Activated T-helper 2 cell treated with anti-CD3 and anti-CD28 coated beads, Interferon-gamma antibody, Interleukin-2, Interleukin-4, amounts not matched to agents 10 μg/mL and 5 μg/mL and 100 μg/mL, durations not matched to agents 14 hours and 24 hours and 36 hours (primary cell): ENCODE measurements at regions not wholly inside any gene's neighbourhood (a gene's known extent, or its start where the extent isn't known, plus 50 kb on each side); places are given as distances from the start of the nearest gene placed in this dataset.

ENCODE experiments used
- DNase-seq: peaks from one replicate; pipeline ENCODE4 v3.0.0; 2021; ENCODE audit warnings: low spot score
- H3K27ac Mint-ChIP-seq: one replicate; pipeline ENCODE4 v1.8.0; 2021; ENCODE audit warnings: mixed read lengths
- H3K27me3 Mint-ChIP-seq: one replicate; pipeline ENCODE4 v1.8.0; 2021; ENCODE audit warnings: low read depth, mixed read lengths
- H3K36me3 Mint-ChIP-seq: one replicate; pipeline ENCODE4 v1.8.0; 2021; ENCODE audit warnings: low read depth, mixed read lengths
- H3K4me1 Mint-ChIP-seq: one replicate; pipeline ENCODE4 v1.8.0; 2021; ENCODE audit warnings: low read depth, mixed read lengths
- H3K4me3 Mint-ChIP-seq: one replicate; pipeline ENCODE4 v1.8.0; 2021; ENCODE audit warnings: low read depth, mild to moderate bottlenecking, moderate library complexity, mixed read lengths
- H3K9me3 Mint-ChIP-seq: one replicate; pipeline ENCODE4 v1.8.0; 2021; ENCODE audit warnings: mixed read lengths
- intact Hi-C: fragments of 100-400 bp; cut with micrococcal nuclease; formaldehyde crosslinking; loops from one replicate; pipeline ENCODE4 v1.15.1; 2023

GRCh38 chr2:191758518-191759507 lies 80.9 kb downstream of the NABP1 start:
- H3K27me3 Mint-ChIP-seq, result peaks cover 12% of the 10 kb centered on the region
- H3K9me3 Mint-ChIP-seq, result no peaks in the 10 kb centered on the region
- H3K4me3 Mint-ChIP-seq, result no peak overlapping the region
- H3K4me1 Mint-ChIP-seq, result peaks cover 3% of the 10 kb centered on the region
- DNase-seq, result peak; percentile 40
- intact Hi-C loops, result no loop called here
- no peaks in the 10 kb centered on the region for H3K36me3 Mint-ChIP-seq
- no peak overlapping the region for H3K27ac Mint-ChIP-seq

- no peak overlapping the region for H3K4me3 Mint-ChIP-seq
- no peak overlapping the region for H3K27ac Mint-ChIP-seq
- intact Hi-C loops, result no loop called here
- DNase-seq, result no peak
- H3K4me1 Mint-ChIP-seq, result peaks cover 3% of the 10 kb centered on the region
- no peaks in the 10 kb centered on the region for H3K36me3 Mint-ChIP-seq
- no peaks in the 10 kb centered on the region for H3K9me3 Mint-ChIP-seq
- H3K27me3 Mint-ChIP-seq, result peaks cover 12% of the 10 kb centered on the region
These were observed 81.7 kb downstream of the NABP1 start for GRCh38 chr2:191759680-191760079.

GRCh38 chr2:191760655-191761262 lies 82.8 kb downstream of the NABP1 start:
- no peaks in the 10 kb centered on the region for H3K9me3 Mint-ChIP-seq
- H3K27me3 Mint-ChIP-seq, result peaks cover 12% of the 10 kb centered on the region
- intact Hi-C loops, result no loop called here
- H3K4me1 Mint-ChIP-seq, result peaks cover 3% of the 10 kb centered on the region
- H3K27ac Mint-ChIP-seq, result no peak overlapping the region
- no peaks in the 10 kb centered on the region for H3K36me3 Mint-ChIP-seq
- DNase-seq, result no peak
- no peak overlapping the region for H3K4me3 Mint-ChIP-seq

- intact Hi-C loops, result no loop called here
- no peaks in the 10 kb centered on the region for H3K4me1 Mint-ChIP-seq
These were observed 73.8 kb downstream of the CAVIN2 start for GRCh38 chr2:191773136-191773535.

GRCh38 chr2:191777351-191777750 lies 69.5 kb downstream of the CAVIN2 start:
- Mint-ChIP-seq H3K9me3 (no peaks in the 10 kb centered on the region), H3K4me3 (no peak overlapping the region), H3K27ac (no peak overlapping the region), H3K36me3 (no peaks in the 10 kb centered on the region), H3K27me3 (peaks cover 6% of the 10 kb centered on the region), H3K4me1 (no peaks in the 10 kb centered on the region)
- DNase-seq, result no peak
- intact Hi-C loops, result no loop called here

More at GRCh38 chr2:191773136-191773535, 73.8 kb downstream of the CAVIN2 start:
- H3K36me3 Mint-ChIP-seq, result no peaks in the 10 kb centered on the region
- no peak for DNase-seq
- peaks cover 6% of the 10 kb centered on the region for H3K27me3 Mint-ChIP-seq
- H3K4me3 Mint-ChIP-seq, result no peak overlapping the region
- H3K27ac Mint-ChIP-seq, result no peak overlapping the region
- no peaks in the 10 kb centered on the region for H3K9me3 Mint-ChIP-seq

- H3K9me3 Mint-ChIP-seq, result no peaks in the 10 kb centered on the region
- no peaks in the 10 kb centered on the region for H3K4me1 Mint-ChIP-seq
- no peak overlapping the region for H3K27ac Mint-ChIP-seq
- no peak for DNase-seq
- no peaks in the 10 kb centered on the region for H3K36me3 Mint-ChIP-seq
- intact Hi-C loops, result no loop called here
- no peak overlapping the region for H3K4me3 Mint-ChIP-seq
- peaks cover 6% of the 10 kb centered on the region for H3K27me3 Mint-ChIP-seq
These were observed 68.8 kb downstream of the CAVIN2 start for GRCh38 chr2:191778041-191778440.

- intact Hi-C loops, result no loop called here
- no peak overlapping the region for H3K4me3 Mint-ChIP-seq
These were observed 64.5 kb downstream of the CAVIN2 start for GRCh38 chr2:191782351-191782750.

GRCh38 chr2:191783416-191783815 lies 63.5 kb downstream of the CAVIN2 start:
- Mint-ChIP-seq H3K27ac (no peak overlapping the region), H3K4me3 (no peak overlapping the region), H3K36me3 (no peaks in the 10 kb centered on the region), H3K4me1 (peaks cover 6% of the 10 kb centered on the region), H3K9me3 (no peaks in the 10 kb centered on the region), H3K27me3 (peaks cover 9% of the 10 kb centered on the region)
- DNase-seq, result no peak
- intact Hi-C loops, result no loop called here

More at GRCh38 chr2:191782351-191782750, 64.5 kb downstream of the CAVIN2 start:
- Mint-ChIP-seq H3K27ac (no peak overlapping the region), H3K36me3 (no peaks in the 10 kb centered on the region), H3K9me3 (no peaks in the 10 kb centered on the region), H3K27me3 (peaks cover 9% of the 10 kb centered on the region), H3K4me1 (peaks cover 6% of the 10 kb centered on the region)
- DNase-seq, result no peak
